HepG2 (cell line): ENCODE measurements at regions not wholly inside any gene's neighbourhood (a gene's known extent, or its start where the extent isn't known, plus 50 kb on each side); places are given as distances from the start of the nearest gene placed in this dataset.
A peak's percentile ranks its signal among the peaks of the same experiment; 100 is the strongest.

Experiments
- ATAC-seq: fragments of 200-7000 bp; cut with Tn5 transposase; 3 replicates; pipeline ENCODE4 v1.9.1; 2020; ENCODE audit warnings: mild to moderate bottlenecking, moderate library complexity
- BruUV-seq: library from RNA; stranded (reverse); fragments of 400-500 nt; replicated peaks from 2 replicates; lab custom pipeline; 2021; lab: Mats Ljungman, UMichigan
- CTCF ChIA-PET: fragments of 300-600 bp; formaldehyde crosslinking; extraction: SDS; loops from one replicate; lab custom pipeline; 2021; ENCODE audit warnings: low total read pairs, inconsistent platforms, low intra/inter-chr PET ratio; lab: Yijun Ruan, JAX
- POLR2A ChIA-PET: fragments of 350-600 bp; sonication (Branson Sonifier 250); formaldehyde crosslinking; loops from one replicate; lab custom pipeline; 2020; ENCODE audit warnings: antibody characterized with exemption, inconsistent platforms; lab: Yijun Ruan, JAX
- DNase-seq: peaks from one replicate; pipeline ENCODE4 v3.0.0-alpha.2; 2015; ENCODE audit warnings: low spot score
- FAIRE-seq: peaks from 3 replicates; lab custom pipeline; 2011; peaks lifted over from hg19 to GRCh38; lab: Jason Lieb, UNC
- H2AFZ ChIP-seq: one replicate; pipeline ENCODE4 v1.6.1; 2011; ENCODE audit warnings: low read length, inconsistent platforms
- H3K27ac ChIP-seq: fragments of 300-600 bp; 3 replicates; pipeline ENCODE4 v1.8.0; 2011; ENCODE audit warnings: mixed run types, mild to moderate bottlenecking, mixed read lengths, low read length, inconsistent platforms; ENCODE audit not compliant: insufficient read depth; ENCODE audit errors: extremely low read length
- H3K27me3 ChIP-seq, 2 experiments: fragments of 200-600 bp in 1 of 2; 2 replicates in 1 of 2; 3 replicates in 1 of 2; pipeline versions ENCODE4 v1.6.0 to v1.8.0; 2011; ENCODE audit warnings: low read length in 2 of 2, mild to moderate bottlenecking in 2 of 2, moderate library complexity in 2 of 2, inconsistent platforms in 1 of 2; ENCODE audit not compliant: insufficient read depth in 2 of 2, control insufficient read depth in 1 of 2
- H3K36me3 ChIP-seq, 2 experiments: fragments of 200-600 bp in 1 of 2; replicated peaks in 1 of 2; 2 replicates in 1 of 2; 3 replicates in 1 of 2; pipeline versions ENCODE4 v1.5.1 to v1.8.0; 2011; ENCODE audit warnings: low read length in 2 of 2, inconsistent platforms in 1 of 2; ENCODE audit not compliant: insufficient read depth in 2 of 2, control insufficient read depth in 1 of 2
- H3K4me1 ChIP-seq: 2 replicates; pipeline ENCODE4 v1.5.1; 2012; ENCODE audit warnings: low read length, inconsistent platforms; ENCODE audit not compliant: insufficient read depth
- H3K4me2 ChIP-seq: 2 replicates; pipeline ENCODE4 v1.6.0; 2011; ENCODE audit warnings: low read depth, low read length, inconsistent platforms
- H3K4me3 ChIP-seq, 3 experiments: fragments of 200-600 bp in 1 of 3; sonication (generic), shearing (Covaris generic) in 1 of 3; replicated peaks in 1 of 3; 2 replicates each; pipeline ENCODE4 v1.5.1; 2011 to 2016; ENCODE audit warnings: low read length in 3 of 3, inconsistent platforms in 2 of 3, low read depth in 2 of 3, mild to moderate bottlenecking in 2 of 3, control low read depth in 1 of 3, mixed read lengths in 1 of 3; ENCODE audit not compliant: insufficient read depth in 1 of 3
- H3K79me2 ChIP-seq: one replicate; pipeline ENCODE4 v1.6.1; 2011; ENCODE audit warnings: low read length, inconsistent platforms; ENCODE audit not compliant: insufficient read depth
- H3K9ac ChIP-seq: 2 replicates; pipeline ENCODE4 v1.6.0; 2011; ENCODE audit warnings: mild to moderate bottlenecking, low read depth, low read length, inconsistent platforms; ENCODE audit not compliant: insufficient read depth
- H3K9me3 ChIP-seq: 2 replicates; pipeline ENCODE4 v1.5.1; 2012; ENCODE audit warnings: mild to moderate bottlenecking, low read length
- H4K20me1 ChIP-seq: 2 replicates; pipeline ENCODE4 v1.6.0; 2011; ENCODE audit warnings: inconsistent platforms, mild to moderate bottlenecking, low read length, moderate library complexity; ENCODE audit not compliant: insufficient read depth
- ATF7 ChIP-seq, 2 experiments: fragments of 450-650 bp in 1 of 2; sonication (generic) in 1 of 2; formaldehyde crosslinking in 1 of 2; IDR thresholded peaks; 2 replicates each; pipeline versions ENCODE4 v1.4.0 to v1.6.1; 2016 to 2020; ENCODE audit warnings: antibody characterized with exemption in 1 of 2, mild to moderate bottlenecking in 1 of 2, missing genetic modification reagents in 1 of 2
- CEBPB ChIP-seq: IDR thresholded peaks from 2 replicates; pipeline ENCODE4 v1.6.1; 2011; ENCODE audit warnings: low read depth, low read length, improper control_type of control experiment, borderline replicate concordance
- FIP1L1 ChIP-seq: fragments of 200-400 bp; formaldehyde crosslinking; IDR thresholded peaks from 2 replicates; pipeline ENCODE4 v1.6.1; 2018; ENCODE audit warnings: low read depth, mild to moderate bottlenecking, low read length, moderate library complexity, borderline replicate concordance; ENCODE audit not compliant: insufficient read depth
- IRF9 ChIP-seq: sonication (generic); formaldehyde crosslinking; IDR thresholded peaks from 2 replicates; pipeline ENCODE4 v1.8.0; 2022; ENCODE audit warnings: missing genetic modification reagents, mild to moderate bottlenecking, borderline replicate concordance
- JDP2 ChIP-seq: sonication (generic); formaldehyde crosslinking; IDR thresholded peaks from 2 replicates; pipeline ENCODE4 v1.8.1; 2022; ENCODE audit warnings: missing genetic modification reagents, borderline replicate concordance
- MEIS2 ChIP-seq: sonication (generic); formaldehyde crosslinking; IDR thresholded peaks from 2 replicates; pipeline ENCODE4 v1.9.0; 2021; ENCODE audit warnings: mild to moderate bottlenecking, missing genetic modification reagents
- ZMYM2 ChIP-seq: sonication (generic); formaldehyde crosslinking; IDR thresholded peaks from 2 replicates; pipeline ENCODE4 v1.8.0; 2022; ENCODE audit warnings: mild to moderate bottlenecking, missing genetic modification reagents
- WGBS: methylation state at CpG from one replicate; pipeline ENCODE4 v1.1.6; 2017; ENCODE audit warnings: low lambda C conversion rate; 5-methylcytosine and 5-hydroxymethylcytosine counted together
- in situ Hi-C: cut with HindIII; loops from 2 replicates; pipeline ENCODE4 v1.10.0; 2017; ENCODE audit warnings: low pct_unique_long_range_greater_than_20kb; ENCODE audit not compliant: extremely low pct_ligation_motif_present
- intact Hi-C: fragments of 100-400 bp; cut with micrococcal nuclease; formaldehyde crosslinking; loops from one replicate; pipeline ENCODE4 v1.10.0; 2022; ENCODE audit not compliant: unreplicated experiment

GRCh38 chr12:83190631-83191390 is 504.1 kb downstream of the TMTC2 start:
- no peaks in the 10 kb centered on the region for H3K79me2 ChIP-seq
- no peak overlapping the region for H2AFZ ChIP-seq
- no peak for ATAC-seq
- in situ Hi-C loops, result no loop called here
- TF ChIP-seq MEIS2 (CRISPR knock-in tag) (no peak), JDP2 (CRISPR knock-in tag) (no peak), ATF7 (IDR thresholded peaks at IDR 0.05) (peak; percentile 62), ATF7 (CRISPR knock-in tag; IDR thresholded peaks at IDR 0.05) (no peak), CEBPB (peak; percentile 26; the same call in 1 of the 2 replicates), IRF9 (CRISPR knock-in tag) (no peak), ZMYM2 (no peak), FIP1L1 (no peak)
- ChIA-PET CTCF (no interaction called here), POLR2A (no interaction called here)
- no peaks in the 10 kb centered on the region for H3K4me1 ChIP-seq
- DNase-seq, result no peak
- H4K20me1 ChIP-seq, result no peaks in the 10 kb centered on the region
- no peak overlapping the region for H3K27ac ChIP-seq
- 13% methylated on average over 8 of the region's 8 CpGs for WGBS
- no peak overlapping the region for H3K4me3 ChIP-seq
- intact Hi-C loops, result no loop called here
- no peak for FAIRE-seq
- H3K4me2 ChIP-seq, result no peak overlapping the region
- H3K9ac ChIP-seq, result no peak overlapping the region
- no peaks in the 10 kb centered on the region for H3K36me3 ChIP-seq
- BruUV-seq, result no TSS peak
- peaks cover 48% of the 10 kb centered on the region for H3K9me3 ChIP-seq
- no peaks in the 10 kb centered on the region for H3K27me3 ChIP-seq
